NCI-H82 (cell line): ENCODE measurements at regions not wholly inside any gene's neighbourhood (a gene's known extent, or its start where the extent isn't known, plus 50 kb on each side); places are given as distances from the start of the nearest gene placed in this dataset.
A peak's percentile ranks its signal among the peaks of the same experiment; 100 is the strongest.
"Not testable (repeated sequence)": the region's sequence is repeated elsewhere in the genome, so short reads cannot be mapped to it uniquely, and the experiment has no call there.

Source experiments
- DNase-seq: peaks from one replicate; lab custom pipeline; 2025; lab: John Stamatoyannopoulos, UW

DNA sequence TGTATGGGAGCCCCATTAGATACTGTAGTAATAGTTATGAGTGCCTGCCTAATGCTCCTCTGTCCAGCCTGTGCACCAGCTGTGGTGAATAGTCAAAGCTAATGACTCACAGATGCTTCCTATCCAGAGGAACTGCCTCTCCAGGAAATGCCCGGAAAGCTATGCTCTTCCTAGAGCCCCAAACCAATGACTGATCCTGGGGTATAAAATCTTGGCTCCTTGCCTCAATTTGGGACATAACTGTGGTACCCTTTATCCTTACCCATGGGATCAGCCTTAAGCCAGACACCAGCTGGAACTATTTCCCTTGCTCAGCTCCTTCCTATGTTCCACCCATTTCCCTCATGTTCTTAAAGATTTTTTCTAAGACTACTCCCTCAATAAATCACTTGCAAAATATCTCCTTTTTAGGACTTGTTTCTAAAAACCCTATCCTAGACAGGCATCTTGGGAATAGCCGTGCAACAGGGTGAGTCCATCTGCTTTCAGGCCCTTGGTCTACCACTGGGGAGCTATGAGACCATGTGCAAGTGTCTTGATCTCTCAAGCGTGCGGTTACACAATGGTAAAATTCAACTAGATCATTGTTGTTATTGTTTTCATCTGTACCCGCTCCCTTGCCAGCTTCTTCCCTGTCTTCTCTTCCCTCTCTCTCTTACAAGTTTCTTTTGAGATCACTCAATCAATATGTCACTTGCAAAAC is 283.7 kb downstream of the BTBD3 start:
- no peak for DNase-seq

DNA sequence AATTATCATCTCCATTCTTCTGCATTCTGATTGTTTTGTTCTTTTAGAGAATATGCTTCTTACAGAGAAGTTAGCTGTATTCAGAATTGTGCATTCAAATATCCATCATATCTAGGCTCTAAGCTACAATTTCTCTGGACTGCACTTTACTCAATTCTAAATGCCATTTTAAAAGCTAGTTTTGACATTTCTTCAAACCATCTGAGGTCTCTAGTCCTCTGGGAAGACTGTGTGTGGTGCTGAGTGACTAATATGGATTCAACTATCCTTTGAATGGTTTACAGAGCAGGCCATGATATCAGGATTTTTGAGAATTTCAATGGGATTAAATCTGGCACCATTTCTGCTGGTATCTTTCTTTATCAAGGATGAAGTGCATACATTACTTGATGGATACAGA is 285.7 kb downstream of the BTBD3 start:
- DNase-seq: no peak

DNA sequence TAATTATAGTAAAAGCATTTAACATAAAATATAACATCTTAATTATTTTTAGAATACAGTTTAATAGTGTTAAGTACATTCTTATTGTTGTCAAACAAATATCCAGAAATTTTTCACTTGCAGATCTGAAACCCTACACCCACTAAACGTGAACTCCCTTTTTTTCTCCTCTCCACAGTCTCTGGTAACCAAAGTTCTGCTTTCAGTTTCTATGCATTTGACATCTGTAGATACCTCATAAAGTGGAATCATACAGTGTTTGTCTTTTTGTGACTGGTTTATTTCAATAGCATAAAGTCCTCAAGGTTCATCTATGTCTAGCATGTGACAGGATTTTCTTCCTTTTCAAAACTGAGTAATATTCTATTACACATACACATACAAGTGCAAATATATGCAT is 286.3 kb downstream of the BTBD3 start:
- no peak for DNase-seq

DNA sequence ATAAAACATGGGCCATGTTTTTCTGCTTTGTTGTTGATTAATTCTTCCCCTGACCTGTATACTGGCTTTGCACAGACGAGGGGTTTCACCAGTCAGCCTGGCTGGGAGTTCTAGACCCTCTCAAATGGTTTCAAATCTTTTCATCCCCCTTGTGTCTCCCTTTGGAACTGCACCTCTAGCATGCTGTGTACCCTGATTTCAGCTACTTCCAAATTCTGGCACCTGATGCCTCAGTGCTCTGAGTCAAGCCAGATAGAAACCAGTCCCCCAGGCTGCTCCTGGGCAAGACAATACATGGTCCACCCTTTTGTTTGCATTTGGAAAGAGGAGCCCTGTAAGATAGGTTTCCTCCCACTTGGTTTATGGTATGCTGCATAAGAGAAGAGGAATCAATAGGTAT is 290.2 kb downstream of the BTBD3 start:
- DNase-seq: peak; percentile 69

DNA sequence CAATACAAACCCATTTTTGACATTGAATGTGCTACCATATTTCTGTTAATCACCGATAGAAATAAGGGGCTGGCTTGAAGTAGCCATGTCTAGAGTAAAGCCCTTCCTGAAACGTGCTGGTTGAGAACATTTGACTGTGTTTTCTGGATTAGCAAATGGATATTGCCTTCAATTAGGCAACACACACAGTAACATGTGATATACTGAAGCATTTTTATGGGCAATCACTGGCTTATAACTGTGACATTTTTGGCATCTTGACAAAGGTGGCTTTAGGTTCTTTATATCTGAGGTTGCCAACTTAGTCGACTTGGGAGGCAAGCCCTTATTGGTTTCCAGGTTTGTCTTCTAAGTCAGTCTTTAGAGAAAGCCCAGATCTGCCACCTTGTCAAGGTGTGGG is 292.9 kb downstream of the BTBD3 start:
- DNase-seq: no peak

DNA sequence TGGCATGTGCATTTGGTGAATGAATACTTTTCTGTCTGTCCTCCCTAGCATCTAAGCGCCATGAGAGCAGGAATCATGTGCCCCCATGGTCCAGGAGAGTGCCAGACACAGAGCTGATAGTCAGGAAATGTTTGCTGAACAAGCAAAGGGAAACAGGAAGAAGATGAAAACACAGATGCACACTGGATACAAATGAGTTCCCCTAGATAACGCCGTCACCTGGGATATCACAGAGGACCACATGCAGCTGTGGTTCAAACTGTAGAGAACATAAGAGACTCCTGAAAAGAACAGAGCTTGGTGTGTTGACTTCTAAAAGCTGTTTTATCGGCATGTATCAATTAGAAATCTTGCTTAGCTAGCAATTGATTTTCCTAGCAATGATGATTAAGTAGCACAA is 293.7 kb downstream of the BTBD3 start:
- DNase-seq: no peak

DNA sequence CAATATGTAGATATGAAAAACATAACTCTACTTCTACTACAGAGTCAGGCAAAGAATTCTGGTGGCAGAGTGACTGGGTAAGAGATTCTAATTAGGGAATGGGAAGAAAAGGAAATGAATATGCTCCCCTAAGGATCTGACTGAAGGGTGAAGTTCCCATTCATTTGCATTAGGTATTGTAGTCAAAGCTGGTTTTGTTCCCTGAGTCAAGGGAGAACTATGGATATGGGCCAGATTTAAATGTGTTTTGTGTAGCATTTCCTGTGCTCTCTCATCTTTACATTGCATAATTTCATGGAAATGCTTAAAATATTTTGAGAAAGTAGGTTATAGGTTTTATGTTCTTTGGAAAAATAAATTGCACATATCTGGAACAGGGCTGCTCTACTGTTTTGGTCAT is 299.7 kb downstream of the BTBD3 start:
- DNase-seq: no peak

DNA sequence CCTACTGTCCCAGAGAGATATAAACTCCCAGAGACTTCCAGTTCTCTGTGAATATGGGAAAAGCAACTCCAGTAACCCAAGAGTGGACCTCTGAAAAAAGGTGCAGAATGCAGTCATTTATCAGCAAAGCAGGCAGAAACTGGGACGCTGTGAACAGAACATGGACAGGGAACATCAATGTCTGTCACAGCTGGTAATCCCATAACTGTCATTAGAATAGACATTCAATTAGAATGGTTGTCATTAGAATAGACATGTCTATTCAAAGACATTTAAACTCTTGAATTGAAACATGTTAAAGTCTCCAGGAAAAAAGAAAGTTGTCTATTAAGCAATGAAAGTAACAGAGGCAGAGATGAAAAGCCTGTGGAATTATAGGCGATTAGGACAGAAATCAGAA is 302.1 kb downstream of the BTBD3 start:
- no peak for DNase-seq

DNA sequence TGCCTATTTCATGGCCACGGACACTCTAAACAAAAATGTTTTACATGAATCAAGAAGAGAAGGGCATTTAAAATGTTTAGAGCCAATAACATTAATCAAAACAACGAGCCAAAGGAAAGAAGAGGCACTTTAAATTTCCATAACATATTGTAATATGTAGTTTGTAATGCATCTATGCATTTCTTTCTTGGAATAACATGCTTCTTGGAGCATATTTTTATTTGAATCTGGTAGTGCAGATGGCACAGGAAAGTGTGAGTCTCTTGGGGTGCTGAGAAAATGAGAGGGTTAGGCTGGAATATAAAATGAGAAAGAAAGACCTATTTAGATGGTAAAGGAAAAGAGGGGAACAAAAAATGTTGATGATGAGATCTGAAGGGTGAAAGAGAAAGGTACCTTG is 305.4 kb downstream of the BTBD3 start:
- no peak for DNase-seq

DNA sequence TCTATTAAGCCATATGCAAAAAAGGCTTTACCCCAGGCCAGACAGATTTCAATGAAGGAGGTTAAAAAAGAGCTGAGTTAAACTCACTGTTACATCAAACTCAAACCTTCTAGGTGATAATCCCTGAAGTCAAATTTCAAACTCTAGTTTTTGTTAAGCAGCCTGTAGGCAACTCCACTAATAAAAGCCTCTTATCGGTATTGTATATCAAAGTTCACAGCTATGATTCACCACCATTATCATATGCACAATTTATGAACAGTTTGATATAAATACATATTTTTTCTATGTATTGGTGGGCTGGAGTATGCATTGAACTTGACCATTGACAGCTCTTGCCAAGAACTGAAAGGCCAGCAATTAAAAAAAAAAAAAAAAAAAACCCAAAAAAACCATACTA is 308.2 kb downstream of the BTBD3 start:
- DNase-seq: no peak

DNA sequence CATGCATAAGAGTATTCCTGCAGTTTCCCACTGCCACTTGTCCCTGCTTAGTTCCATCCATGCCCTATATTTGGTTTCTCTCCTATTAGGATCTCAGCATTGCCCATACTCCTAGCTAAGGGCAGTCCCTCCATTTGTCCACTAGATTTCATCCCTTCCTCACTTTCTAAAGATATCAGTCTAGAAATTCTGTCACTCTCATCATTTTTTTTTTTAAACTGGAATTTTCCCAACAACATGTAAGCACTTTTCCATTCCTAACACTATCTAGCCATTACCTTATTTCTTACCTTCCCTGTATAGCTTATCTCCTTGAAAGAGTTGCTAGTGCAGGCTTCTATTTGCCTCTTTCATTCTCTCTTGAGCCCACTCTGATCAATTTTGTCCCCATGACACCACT is 312.2 kb downstream of the BTBD3 start:
- DNase-seq: no peak

DNA sequence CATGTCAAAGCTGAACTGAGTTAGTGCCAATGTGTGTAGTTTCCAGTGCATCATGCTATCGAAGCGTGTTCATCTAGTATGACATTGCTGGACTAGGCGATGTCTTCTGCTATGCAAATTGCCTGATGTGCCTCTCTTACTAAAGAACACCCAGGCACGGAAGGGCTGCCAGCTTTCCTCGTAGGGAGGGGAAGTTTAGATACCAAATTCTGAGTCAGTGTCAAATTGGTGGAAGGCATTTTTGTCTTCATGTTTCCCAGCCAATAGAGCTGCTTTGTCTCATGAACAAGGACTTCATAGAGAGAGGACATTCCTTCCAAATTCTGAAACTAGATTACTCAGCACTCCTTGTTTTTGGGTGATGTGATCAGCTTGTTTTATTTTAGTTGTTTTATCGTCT is 320.1 kb downstream of the BTBD3 start:
- no peak for DNase-seq

DNA sequence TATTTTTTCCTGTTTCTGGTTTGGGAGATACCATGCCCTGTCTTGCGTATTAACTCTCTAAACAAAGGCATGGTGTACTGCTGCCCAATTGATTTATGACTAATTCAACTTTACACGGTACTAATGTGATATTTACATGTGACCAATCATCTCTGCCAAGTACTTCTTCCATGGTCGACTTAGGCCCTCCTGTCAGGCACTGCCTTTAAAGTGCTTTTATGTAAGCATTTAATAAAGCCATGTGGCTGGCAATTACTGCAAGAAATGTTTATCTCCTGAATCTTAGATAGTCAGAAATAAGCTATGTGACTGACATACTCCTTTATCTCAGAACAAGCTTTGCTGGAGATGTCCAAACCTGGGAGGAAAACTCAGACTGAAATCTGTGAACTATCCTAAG is 323.4 kb downstream of the BTBD3 start:
- DNase-seq: no peak

DNA sequence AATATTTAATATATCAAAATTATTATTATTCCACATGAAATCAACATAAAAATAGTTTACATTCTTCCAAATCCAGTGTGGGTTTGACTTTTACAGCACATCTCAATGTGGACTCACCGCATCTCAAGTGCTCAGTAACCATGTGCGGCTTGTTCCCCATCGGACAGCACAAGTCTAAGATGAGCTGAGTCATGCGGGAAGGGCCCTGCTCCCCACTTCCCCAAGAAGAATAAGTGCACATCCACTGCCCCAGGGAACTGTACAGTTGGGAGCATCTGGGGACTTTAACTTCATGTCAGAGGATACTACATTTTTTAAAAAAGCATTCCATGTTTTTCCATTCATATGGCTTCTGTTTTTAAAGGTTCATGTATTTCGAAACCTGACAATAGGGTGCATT is 325.6 kb downstream of the BTBD3 start:
- no peak for DNase-seq

DNA sequence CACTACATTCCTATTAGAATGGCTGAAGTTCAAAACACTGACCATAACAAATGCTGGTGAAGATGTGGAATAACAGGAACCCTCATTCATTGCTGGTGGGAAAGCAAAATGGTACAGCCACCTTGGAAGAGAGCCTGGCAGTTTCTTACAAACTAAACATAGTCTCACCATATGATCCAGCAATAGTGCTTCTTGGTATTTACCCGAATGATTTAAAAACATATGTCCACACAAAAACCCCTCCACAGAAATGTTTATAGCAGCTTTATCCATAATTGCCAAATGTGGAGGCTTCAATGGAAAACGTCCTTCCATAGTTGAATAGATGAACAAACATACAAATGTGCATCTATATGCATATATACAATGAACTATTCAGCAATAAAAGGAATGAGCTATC is 330.8 kb downstream of the BTBD3 start:
- DNase-seq: no peak

DNA sequence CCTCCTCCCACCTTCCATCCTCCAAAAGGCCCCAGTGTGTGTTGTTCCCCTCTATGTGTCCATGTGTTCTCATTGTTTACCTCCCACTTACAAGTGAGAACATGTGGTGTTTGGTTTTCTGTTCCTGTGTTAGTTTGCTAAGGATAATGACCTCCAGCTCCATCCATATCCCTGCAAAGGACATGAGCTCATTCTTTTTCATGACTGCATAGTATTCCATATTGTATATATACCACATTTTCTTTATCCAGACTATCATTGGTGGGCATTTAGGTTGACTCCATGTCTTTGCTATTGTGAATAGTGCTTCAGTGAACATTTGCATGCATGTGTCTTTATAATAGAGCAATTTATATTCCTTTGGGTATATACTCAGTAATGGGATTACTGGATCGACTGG is 333.0 kb downstream of the BTBD3 start:
- not testable (repeated sequence) for DNase-seq

DNA sequence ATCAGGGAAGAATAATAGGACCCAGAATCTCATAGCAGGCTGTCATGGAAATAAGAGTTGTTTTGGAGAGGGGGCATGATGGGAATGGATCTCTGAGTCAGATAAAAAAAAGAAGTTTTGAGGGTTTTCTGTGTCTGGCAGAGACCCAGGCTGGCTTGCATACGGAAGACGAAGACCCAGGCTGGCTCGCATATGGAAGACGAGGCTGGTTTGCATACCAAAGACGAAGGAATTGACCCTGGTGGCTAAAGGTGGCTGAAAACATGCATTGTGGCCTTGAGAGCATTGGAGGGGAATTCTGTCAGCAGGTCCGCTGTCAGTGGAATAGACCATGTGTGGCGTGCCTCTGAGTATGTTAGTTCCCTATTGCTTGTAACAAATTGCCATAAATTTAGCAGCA is 335.1 kb downstream of the BTBD3 start:
- DNase-seq: no peak

DNA sequence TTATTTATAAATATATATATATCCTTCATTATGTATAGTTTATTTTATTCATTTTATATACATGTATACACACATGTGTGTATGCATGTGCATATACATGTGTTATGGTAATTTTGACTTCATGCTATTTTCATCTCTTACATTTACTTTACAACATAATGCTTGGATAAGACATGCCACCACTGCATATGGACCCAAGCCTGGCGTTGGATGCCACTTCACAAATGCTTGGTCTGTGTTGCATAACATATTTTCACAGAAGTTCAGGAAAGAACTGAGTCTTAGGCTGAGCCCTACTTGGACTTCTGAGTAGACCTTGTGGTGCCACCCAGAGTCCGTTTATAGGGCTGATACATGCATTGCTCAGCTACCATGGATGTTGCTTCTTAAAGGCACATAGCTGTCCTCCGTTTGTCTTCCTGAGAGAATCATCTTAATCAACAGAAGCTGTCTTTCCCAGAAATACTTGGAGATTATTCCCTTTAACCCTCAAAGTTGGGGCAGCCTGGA is 337.8 kb downstream of the BTBD3 start:
- no peak for DNase-seq

DNA sequence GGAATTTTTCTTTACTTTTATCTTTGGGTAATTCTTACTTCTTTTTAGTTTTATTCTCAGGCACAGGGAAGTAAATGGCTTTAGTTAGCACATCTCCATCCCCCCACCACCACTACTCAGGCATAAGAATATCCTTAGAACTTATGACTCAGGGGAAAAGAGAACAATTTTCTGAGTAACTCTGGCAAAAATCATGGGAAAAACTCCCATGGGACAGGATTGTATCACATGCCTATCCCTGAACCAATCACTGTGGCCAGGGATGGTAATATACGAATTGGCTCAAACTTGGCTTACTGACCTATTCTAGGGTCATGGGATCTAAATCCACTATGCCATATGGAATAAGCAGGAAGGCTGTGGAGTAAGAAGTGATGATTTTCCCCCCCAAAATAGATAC is 339.1 kb downstream of the BTBD3 start:
- no peak for DNase-seq

DNA sequence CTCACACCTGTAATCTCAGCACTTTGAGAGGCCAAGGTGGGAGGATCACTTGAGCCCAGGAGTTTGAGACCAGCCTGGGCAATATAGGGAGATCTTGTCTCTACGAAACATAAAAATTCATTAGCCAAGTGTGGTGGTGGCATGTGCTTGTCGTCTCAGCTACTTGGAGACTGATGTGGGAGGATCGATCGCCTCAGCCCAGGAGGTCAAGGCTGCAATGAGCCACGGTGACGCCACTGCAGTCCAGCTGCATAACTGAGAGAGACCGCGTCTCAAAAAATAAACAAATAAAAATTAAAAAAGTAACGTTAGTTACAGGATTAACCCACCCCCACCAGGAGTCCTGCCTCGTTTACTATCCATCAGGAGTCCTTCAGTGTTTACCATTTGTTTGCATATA is 345.1 kb downstream of the BTBD3 start:
- DNase-seq: no peak

DNA sequence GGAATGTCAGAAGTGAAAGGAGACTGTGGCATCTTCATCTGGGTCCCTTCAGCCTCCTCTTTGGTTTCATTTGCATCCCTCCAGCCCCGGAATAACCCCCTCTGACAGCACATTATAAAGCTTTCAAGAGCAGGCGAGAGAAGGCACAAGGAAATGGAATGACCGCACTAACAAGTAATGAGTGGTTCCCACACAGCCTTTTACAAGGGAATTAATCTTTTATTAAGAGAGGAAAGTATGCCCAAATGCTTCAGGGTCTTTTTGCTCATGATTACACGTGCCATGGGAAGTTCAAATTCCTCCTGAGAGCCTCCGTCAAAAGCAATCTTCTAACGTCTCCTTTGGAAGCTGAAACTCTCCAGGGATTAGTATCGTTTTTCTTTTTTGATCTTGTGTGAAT is 347.0 kb downstream of the BTBD3 start:
- DNase-seq: no peak

DNA sequence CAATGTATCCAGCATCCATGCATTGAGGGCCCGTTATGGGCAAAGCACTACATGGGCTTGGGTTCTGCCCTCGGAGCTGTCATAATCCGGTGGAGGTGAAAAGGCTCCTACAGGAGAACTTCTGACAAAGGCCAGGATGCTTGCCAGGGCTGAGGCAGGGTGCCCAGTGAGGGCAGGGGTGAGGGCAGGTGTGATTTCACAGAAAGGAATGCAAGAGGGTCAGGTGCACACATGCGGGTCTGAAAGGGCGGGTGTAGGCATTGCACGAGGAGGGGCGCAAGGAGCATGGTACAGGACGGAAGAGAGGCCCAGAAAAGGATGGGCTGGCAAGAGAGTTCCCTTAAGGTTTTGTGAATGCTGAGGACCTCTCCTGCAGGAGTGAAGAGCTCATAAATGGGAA is 348.0 kb downstream of the BTBD3 start:
- DNase-seq: no peak

DNA sequence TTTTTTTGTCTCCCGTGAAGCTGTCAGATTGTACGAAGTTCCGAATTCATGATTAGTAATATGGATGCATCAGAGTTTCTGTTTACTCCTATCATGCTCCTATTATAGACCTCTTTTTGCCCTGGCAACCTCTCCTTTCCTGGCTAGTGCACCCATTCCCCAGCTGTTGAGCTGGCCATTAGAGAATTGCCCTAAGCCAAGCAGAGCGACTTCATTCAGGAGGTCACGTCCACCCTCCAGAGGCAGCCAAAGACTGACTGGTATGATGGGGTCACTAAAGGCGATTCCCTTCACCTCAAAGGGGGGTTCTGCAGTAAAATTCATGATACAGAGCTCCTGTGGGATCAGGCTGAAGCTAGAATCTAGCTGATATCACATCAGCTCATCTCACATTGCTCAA is 351.9 kb downstream of the BTBD3 start:
- DNase-seq: no peak

DNA sequence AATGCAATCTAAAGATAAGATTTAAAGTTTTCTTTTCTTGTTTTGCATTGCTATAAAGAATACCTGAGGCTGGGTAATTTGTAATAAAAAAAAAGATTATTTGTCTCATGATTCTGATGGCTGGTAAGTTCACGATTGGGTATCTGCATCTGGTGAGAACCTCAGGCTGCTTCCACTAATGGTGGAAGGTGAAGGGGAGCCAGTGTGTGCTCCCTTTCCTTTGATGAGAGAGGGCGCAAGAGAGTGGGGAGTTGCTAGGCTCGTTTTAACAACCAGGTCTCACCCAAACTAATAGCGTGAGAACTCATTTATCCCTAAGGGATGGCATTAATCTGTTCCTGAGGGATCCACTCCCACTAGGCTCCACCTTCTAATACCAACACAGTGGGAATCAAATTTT is 353.2 kb downstream of the BTBD3 start:
- DNase-seq: peak; percentile 9
